ENCODE measurements at regions not wholly inside any gene's neighbourhood (a gene's known extent, or its start where the extent isn't known, plus 50 kb on each side); places are given as distances from the start of the nearest gene placed in this dataset.

GRCh38 chr18:1691863-1692262 lies 787.2 kb downstream of the ADCYAP1 start:
- Histone ChIP-seq H3K4me3 (no peak overlapping the region), H3K36me3 (no peaks in the 10 kb centered on the region), H3K27ac (no peak overlapping the region), H3K27me3 (no peaks in the 10 kb centered on the region), H3K4me1 (no peaks in the 10 kb centered on the region), H3K9me3 (no peaks in the 10 kb centered on the region)
- no peak for DNase-seq (ENCODE audit: low spot score in 2 of 2)
- no peak for TF ChIP-seq CTCF (IDR thresholded peaks at IDR 0.05)
- intact Hi-C loops (cut with DNase I) = no loop called here

DNA sequence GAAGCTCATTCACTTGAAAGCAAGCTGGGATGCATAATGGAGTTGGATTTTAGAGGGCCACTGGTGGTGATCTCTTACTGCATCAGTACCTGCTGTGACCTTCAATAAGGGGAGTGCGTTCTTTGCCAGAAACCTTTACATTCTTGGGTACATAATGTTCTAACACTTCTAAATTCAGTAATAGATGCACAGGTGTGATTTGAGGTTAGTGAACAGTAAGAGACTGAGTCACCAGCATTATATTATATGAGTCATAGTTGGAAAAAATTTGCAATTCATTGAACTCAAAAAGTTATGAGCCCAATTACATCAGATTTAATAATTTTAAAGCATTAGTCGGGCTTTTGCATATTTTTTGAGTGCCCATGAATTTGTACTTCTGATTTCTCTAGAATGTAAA lies 803.3 kb downstream of the ADCYAP1 start:
- Histone ChIP-seq H3K4me3 (no peak overlapping the region), H3K9me3 (no peaks in the 10 kb centered on the region), H3K27ac (no peak overlapping the region), H3K36me3 (no peaks in the 10 kb centered on the region), H3K4me1 (no peaks in the 10 kb centered on the region), H3K27me3 (no peaks in the 10 kb centered on the region)
- intact Hi-C loops (cut with DNase I) = no loop called here
- TF ChIP-seq CTCF (IDR thresholded peaks at IDR 0.05) = no peak
- no peak for DNase-seq (ENCODE audit: low spot score in 2 of 2)

DNA sequence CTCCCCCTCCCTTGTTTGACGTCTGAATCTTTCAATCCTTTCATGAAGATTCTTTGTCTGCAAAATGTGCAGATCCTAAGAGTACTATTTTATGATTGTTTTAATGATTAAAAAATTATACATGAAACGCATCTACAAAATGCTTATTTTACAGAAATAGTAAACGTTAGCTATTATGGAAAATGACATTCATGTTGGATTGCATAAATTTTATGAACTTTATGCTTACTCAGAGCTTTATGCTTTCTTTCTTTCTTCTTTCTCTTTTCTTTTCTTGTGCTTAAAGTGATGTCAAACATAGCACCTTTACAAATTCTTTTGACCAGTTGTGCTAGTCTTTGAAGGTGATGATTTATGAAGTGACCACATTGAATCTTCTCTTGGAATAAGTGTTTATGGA lies 805.4 kb downstream of the ADCYAP1 start:
- Histone ChIP-seq H3K4me1 (no peaks in the 10 kb centered on the region), H3K9me3 (no peaks in the 10 kb centered on the region), H3K27ac (no peak overlapping the region), H3K27me3 (no peaks in the 10 kb centered on the region), H3K4me3 (no peak overlapping the region), H3K36me3 (no peaks in the 10 kb centered on the region)
- no peak for TF ChIP-seq CTCF (IDR thresholded peaks at IDR 0.05)
- no peak for DNase-seq (ENCODE audit: low spot score in 2 of 2)
- intact Hi-C loops (cut with DNase I) = no loop called here

DNA sequence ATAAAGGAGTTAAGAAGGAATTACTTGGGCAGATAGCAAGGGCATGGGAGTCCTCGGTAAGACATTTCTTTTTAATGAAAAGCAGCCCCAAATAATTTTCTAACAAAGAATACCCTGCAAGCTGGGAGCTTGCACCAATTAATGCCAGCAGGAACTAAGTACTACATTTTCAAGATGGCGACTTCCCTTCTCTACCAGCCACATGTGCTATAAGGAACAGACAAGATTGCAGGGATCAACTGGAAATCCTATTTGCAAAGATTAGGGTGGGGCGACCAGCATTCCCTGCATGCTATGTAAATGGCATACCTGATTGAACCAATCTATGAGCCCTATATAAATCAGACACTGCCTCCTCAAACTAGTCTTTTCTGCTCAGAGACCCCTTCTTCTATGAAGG lies 827.5 kb downstream of the ADCYAP1 start:
- Histone ChIP-seq H3K27me3 (no peaks in the 10 kb centered on the region), H3K36me3 (no peaks in the 10 kb centered on the region)

DNA sequence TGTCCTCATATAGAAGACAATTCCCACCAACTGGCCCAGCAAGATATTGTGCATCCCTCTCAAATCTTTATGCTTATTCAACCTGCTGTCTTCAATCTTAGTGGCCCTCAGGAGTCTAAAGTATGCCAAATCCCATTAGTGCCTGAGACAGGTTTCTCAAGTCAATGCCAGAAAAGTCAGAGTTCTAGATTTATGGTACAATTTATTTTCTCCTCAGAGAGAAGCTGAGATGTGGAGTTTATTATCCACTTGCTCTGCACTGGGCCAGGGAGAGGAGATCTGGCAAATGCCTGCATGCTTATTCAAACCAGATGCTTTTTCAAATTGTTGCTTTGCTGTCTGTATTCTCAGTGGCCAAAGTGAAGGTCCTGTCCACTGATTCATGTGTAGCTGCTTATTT lies 825.2 kb downstream of the METTL4 start:
- TF ChIP-seq CTCF (IDR thresholded peaks at IDR 0.05) = no peak
- intact Hi-C loops (cut with DNase I) = no loop called here

More for the DNA sequence above, 827.5 kb downstream of the ADCYAP1 start:
- no peaks in the 10 kb centered on the region for H3K4me1 ChIP-seq
- H3K9me3 ChIP-seq = no peaks in the 10 kb centered on the region
- intact Hi-C loops (cut with DNase I) = no loop called here
- H3K4me3 ChIP-seq = no peak overlapping the region
- no peak for TF ChIP-seq CTCF (IDR thresholded peaks at IDR 0.05)
- H3K27ac ChIP-seq = no peak overlapping the region
- no peak for DNase-seq (ENCODE audit: low spot score in 2 of 2)

DNA sequence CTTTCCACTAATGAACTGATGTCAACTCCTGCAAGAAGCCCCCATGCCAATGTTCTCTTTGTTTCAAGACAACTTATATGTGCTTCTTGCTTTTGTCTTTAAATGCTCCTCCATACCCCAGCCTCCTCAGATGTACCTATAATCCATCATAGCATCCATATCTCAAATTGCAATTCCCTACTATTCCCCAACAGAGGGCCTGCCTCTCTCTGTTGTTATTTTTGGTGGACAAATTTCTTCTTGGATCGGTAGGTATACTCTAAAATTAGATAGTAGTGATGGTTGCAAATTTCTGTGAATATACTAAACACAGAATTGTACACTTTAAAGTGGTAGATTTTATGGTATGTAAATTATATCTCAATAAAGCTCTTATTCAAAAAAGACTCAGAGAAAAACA lies 820.1 kb downstream of the METTL4 start:
- TF ChIP-seq CTCF (IDR thresholded peaks at IDR 0.05) = no peak
- Histone ChIP-seq H3K9me3 (no peaks in the 10 kb centered on the region), H3K4me3 (no peak overlapping the region), H3K27me3 (no peaks in the 10 kb centered on the region), H3K4me1 (no peaks in the 10 kb centered on the region), H3K36me3 (no peaks in the 10 kb centered on the region), H3K27ac (no peak overlapping the region)
- intact Hi-C loops (cut with DNase I) = no loop called here
- no peak for DNase-seq (ENCODE audit: low spot score in 2 of 2)

More for the DNA sequence above, 825.2 kb downstream of the METTL4 start:
- H3K27me3 ChIP-seq = no peaks in the 10 kb centered on the region
- H3K36me3 ChIP-seq = no peaks in the 10 kb centered on the region
- no peak overlapping the region for H3K27ac ChIP-seq
- no peaks in the 10 kb centered on the region for H3K4me1 ChIP-seq
- H3K9me3 ChIP-seq = no peaks in the 10 kb centered on the region
- no peak for DNase-seq (ENCODE audit: low spot score in 2 of 2)
- H3K4me3 ChIP-seq = no peak overlapping the region

All from ascending aorta (tissue), 2 donors.